GM12872 (cell line): ENCODE measurements at regions not wholly inside any gene's neighbourhood (a gene's known extent, or its start where the extent isn't known, plus 50 kb on each side); places are given as distances from the start of the nearest gene placed in this dataset.

Experiments used
- TF ChIP-seq, protein P1 (sequence below): IDR thresholded peaks from 3 replicates; pipeline ENCODE4 v1.5.1; 2011; ENCODE audit warnings: low read depth, mild to moderate bottlenecking, low read length, moderate library complexity; ENCODE audit not compliant: insufficient read depth

DNA sequence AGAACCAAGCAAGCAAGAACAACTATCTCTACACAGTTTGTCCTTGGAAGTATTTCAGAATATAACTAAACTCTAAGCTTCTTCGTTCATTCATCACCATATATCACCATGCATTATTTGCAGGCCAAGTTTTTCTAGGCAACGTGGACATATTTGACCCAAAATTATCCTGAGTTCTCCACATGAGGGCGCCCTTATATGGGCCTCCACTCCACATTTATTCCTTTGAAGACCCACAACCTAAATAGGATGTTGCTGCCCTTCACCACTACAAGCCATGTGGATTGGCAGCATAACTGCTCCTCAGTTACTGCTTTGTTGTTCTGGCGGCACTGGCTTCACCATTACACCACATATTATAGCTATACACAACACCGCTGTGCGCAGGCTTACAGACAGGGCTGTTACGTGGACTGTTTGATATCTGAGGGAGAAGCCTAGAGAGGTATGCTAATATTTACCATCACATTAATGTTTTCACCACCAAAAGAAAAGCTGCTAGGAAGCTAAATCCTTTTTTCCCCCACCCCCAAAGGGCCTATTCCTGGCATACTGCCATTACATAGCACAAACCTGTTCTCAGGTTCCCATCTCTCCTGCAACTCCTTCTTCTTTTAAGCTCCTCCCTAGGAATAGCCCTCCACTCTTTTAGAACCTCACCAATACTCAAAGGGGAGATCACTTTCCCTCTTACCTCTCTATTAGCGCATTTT, 411.7 kb downstream of the C6orf118 start:
- TF ChIP-seq, protein P1, sequence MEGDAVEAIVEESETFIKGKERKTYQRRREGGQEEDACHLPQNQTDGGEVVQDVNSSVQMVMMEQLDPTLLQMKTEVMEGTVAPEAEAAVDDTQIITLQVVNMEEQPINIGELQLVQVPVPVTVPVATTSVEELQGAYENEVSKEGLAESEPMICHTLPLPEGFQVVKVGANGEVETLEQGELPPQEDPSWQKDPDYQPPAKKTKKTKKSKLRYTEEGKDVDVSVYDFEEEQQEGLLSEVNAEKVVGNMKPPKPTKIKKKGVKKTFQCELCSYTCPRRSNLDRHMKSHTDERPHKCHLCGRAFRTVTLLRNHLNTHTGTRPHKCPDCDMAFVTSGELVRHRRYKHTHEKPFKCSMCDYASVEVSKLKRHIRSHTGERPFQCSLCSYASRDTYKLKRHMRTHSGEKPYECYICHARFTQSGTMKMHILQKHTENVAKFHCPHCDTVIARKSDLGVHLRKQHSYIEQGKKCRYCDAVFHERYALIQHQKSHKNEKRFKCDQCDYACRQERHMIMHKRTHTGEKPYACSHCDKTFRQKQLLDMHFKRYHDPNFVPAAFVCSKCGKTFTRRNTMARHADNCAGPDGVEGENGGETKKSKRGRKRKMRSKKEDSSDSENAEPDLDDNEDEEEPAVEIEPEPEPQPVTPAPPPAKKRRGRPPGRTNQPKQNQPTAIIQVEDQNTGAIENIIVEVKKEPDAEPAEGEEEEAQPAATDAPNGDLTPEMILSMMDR, result 0 out of 3 replicates have a peak, but pooled peaks have one; percentile 9

DNA sequence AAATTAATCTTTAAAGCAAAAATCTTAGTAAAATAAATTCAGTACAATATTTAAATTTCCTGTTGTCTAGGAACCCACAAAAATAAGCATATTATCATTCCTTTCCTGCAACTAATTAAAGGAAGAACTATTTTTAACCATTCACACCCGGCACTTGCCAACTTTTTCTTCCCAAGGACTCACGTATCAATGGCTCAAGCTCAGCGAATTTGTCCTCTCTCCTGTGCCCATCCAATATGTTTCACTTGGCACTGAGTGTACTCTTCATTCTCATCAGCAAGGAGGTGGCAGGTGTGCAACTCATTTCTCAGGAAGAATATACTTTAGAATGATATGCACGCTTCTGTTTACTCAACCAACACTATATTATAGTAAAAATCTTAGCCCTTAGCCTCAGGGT, 419.4 kb downstream of the C6orf118 start:
- TF ChIP-seq, protein P1, result no peak

DNA sequence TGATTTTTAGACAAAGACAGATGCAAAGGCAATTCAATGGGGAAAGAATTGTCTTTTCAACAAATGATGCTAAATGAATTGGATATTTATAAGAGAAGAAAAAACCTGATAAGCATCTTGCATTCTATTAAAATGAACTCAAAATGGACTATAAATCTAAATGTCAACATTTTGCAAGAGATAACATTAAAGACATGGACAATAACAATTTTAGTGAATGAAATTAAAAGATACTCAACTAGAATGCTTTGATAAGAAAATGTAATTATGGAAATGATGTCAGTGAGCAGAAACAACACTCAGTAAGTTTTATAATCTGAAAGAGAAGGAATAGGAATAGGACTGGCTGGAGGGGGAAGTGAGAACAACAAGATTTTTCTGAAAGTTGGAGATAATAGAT, 421.7 kb downstream of the C6orf118 start:
- TF ChIP-seq, protein P1, result no peak

DNA sequence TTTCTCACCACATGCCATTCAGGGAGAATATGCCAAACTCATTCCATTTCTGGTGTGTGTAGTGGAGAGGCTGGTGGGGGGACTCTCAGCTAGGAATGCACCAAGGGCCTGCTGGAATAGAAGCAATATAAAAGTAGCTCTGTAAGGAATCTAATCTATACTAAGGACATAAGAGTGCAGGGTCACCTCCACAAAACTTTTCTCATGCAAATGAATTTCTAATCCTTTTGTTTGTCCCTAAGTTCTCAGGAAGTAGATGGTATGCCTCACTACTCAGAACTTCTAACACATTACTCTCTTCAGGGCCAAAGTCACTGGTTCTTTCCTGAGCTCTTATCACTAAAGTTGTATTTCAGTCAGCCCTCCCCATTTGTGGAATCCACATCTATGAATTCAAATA, 427.2 kb downstream of the C6orf118 start:
- TF ChIP-seq, protein P1, result no peak

DNA sequence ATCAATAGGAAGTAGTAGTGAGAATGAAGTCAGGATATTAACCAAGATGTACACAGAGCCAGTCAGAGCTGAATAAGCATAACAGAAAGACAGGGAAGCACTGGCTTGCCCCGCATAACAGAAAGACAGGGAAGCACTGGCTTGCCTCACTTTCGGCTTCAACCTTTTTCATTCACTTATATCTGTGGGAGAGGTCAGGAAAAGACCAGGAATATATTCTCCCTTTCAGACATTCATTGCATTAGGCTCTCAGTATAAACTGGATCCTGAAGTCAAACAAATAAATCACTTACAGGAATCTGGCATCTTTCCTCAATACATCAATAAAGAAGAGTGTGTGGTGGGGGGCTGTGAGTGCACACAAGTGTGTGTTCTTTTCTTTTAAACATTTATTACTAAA, 437.6 kb downstream of the C6orf118 start:
- TF ChIP-seq, protein P1, result no peak

DNA sequence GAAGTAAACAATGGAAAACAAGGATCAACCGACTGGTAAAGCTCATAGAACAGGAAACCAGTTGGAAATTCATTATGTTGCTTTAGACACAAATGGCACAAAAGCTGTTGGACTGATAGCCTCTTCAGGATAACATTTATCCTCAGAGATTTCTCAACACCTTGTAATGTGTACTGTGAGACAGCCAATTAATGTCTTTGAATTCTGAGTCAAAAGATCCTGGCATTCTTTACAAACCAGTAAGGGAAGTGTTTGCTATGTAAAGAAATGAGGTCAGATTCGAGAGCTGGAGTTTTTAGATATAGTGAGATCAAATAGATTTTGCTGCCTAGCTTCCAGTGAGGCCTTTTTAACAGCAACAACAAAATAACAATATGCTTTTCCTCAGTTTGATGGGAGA, 439.2 kb downstream of the C6orf118 start:
- TF ChIP-seq, protein P1, result no peak

DNA sequence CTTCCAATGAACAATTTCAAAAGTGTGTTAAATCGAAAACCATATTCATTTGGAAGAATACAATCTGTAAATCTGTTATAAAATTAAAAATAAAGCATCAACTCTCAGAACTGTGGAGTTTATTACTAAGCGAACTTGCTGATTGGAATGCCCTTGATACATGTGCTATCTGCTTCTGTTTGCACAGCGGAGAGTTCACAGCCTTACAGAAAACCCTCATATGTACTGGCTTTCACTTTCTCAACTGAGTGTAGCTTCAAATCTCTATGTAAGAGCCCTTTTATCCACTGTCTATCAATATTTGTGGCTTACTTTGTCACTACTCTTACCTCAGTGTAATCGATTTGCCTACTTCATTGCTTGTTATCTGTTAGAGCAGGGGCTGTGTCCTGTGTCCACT, 447.4 kb downstream of the C6orf118 start:
- TF ChIP-seq, protein P1, result no peak

DNA sequence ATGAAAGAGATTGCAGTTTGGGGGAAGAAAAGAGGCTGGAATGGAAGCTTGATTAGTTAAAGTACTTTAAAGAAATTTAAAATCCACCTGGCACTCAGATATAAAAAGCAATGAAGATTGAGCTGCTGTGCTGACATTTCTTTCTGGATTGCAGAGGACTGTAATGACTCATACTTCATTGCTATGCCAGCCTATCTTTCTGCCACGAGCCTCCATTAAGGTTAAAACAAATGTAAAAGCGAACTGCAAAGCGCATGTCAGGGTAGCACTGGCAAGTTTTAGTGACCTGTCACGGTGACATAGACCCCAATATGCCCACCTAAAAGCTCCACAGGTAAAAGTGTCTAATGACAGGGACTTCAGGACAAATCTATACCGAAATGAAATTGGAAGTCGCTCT, 449.6 kb downstream of the C6orf118 start:
- TF ChIP-seq, protein P1, result no peak
